Panc1 (cell line): ENCODE measurements at regions not wholly inside any gene's neighbourhood (a gene's known extent, or its start where the extent isn't known, plus 50 kb on each side); places are given as distances from the start of the nearest gene placed in this dataset.

Experiments used
- ATAC-seq: fragments of 200-7000 bp; cut with Tn5 transposase; 2 replicates; pipeline ENCODE4 v1.9.1; 2020; ENCODE audit warnings: mild to moderate bottlenecking, moderate library complexity
- BruUV-seq: library from RNA; stranded (reverse); fragments of 400-500 nt; replicated peaks from 2 replicates; lab custom pipeline; 2021; lab: Mats Ljungman, UMichigan
- CTCF ChIA-PET: fragments of 300-600 bp; sonication (Branson Sonifier 250); formaldehyde crosslinking; loops from one replicate; lab custom pipeline; 2022; ENCODE audit warnings: antibody characterized with exemption; lab: Charles Lee
- POLR2A ChIA-PET: fragments of 300-600 bp; sonication (Branson Sonifier 250); formaldehyde crosslinking; loops from one replicate; lab custom pipeline; 2022; ENCODE audit warnings: antibody characterized with exemption; lab: Charles Lee
- DNase-seq: peaks from one replicate; pipeline ENCODE4 v3.0.0-alpha.2; 2010; ENCODE audit warnings: low read depth, low spot score
- H3K27ac ChIP-seq: 2 replicates; pipeline ENCODE4 v1.5.1; 2011; ENCODE audit warnings: mild to moderate bottlenecking, low read length, inconsistent platforms
- H3K27me3 ChIP-seq: fragments of 200-500 bp; sonication (Bioruptor generic); 2 replicates; pipeline ENCODE4 v1.6.0; 2014; ENCODE audit warnings: low read length, inconsistent platforms; ENCODE audit not compliant: control insufficient read depth, insufficient read depth
- H3K36me3 ChIP-seq: fragments of 200-500 bp; sonication (Bioruptor generic); 2 replicates; pipeline ENCODE4 v1.5.1; 2014; ENCODE audit warnings: inconsistent platforms, mild to moderate bottlenecking, low read length, moderate library complexity; ENCODE audit not compliant: control insufficient read depth, insufficient read depth
- H3K4me1 ChIP-seq: 2 replicates; pipeline ENCODE4 v1.5.1; 2011; ENCODE audit warnings: inconsistent platforms, mild to moderate bottlenecking, low read length, moderate library complexity; ENCODE audit not compliant: control insufficient read depth, insufficient read depth
- H3K4me3 ChIP-seq, 2 experiments: 2 replicates each; pipeline ENCODE4 v1.5.1; 2011 to 2012; ENCODE audit warnings: low read depth in 2 of 2, low read length in 2 of 2, mild to moderate bottlenecking in 2 of 2, inconsistent platforms in 1 of 2, moderate library complexity in 1 of 2
- H3K9me3 ChIP-seq: fragments of 200-500 bp; sonication (Bioruptor generic); 2 replicates; pipeline ENCODE4 v1.5.1; 2014; ENCODE audit warnings: low read depth, mild to moderate bottlenecking, inconsistent platforms, low read length, moderate library complexity; ENCODE audit not compliant: control insufficient read depth, insufficient read depth
- CTCF ChIP-seq: fragments of 450-650 bp; IDR thresholded peaks from 2 replicates; pipeline ENCODE4 v1.5.1; 2017; ENCODE audit warnings: mild to moderate bottlenecking
- POLR2AphosphoS5 ChIP-seq: IDR thresholded peaks from 2 replicates; pipeline ENCODE4 v1.6.1; 2012; ENCODE audit warnings: mild to moderate bottlenecking, low read depth, low read length, moderate library complexity
- REST ChIP-seq, 2 experiments: IDR thresholded peaks; 2 replicates each; pipeline ENCODE4 v1.6.1; 2011 to 2012; ENCODE audit warnings: low read depth in 2 of 2, control low read depth in 1 of 2, low read length in 1 of 2, mild to moderate bottlenecking in 1 of 2, moderate library complexity in 1 of 2; ENCODE audit not compliant: insufficient read depth in 1 of 2
- SIN3A ChIP-seq: IDR thresholded peaks from 2 replicates; pipeline ENCODE4 v1.6.1; 2012; ENCODE audit warnings: low read depth, mild to moderate bottlenecking, low read length, moderate library complexity, borderline replicate concordance; ENCODE audit not compliant: insufficient read depth
- TCF7L2 ChIP-seq: IDR thresholded peaks from 2 replicates; pipeline ENCODE4 v1.6.1; 2011; ENCODE audit warnings: mild to moderate bottlenecking, low read depth, low read length, inconsistent platforms
- in situ Hi-C: cut with HindIII; loops from 2 replicates; pipeline ENCODE4 v1.10.0; 2016; ENCODE audit warnings: low sequenced_read_pairs, low pct_unique_long_range_greater_than_20kb
- intact Hi-C: fragments of 100-400 bp; cut with micrococcal nuclease; formaldehyde crosslinking; loops from one replicate; pipeline ENCODE4 v1.10.0; 2022; ENCODE audit not compliant: unreplicated experiment

GRCh38 chr20:55333798-55334197, 671.5 kb downstream of the CBLN4 start:
- ChIA-PET CTCF (no interaction called here), POLR2A (no interaction called here)
- DNase-seq, result no peak
- H3K4me1 ChIP-seq, result no peaks in the 10 kb centered on the region
- in situ Hi-C loops (no loop called here), intact Hi-C loops (no loop called here)
- no peaks in the 10 kb centered on the region for H3K9me3 ChIP-seq
- H3K27me3 ChIP-seq, result no peaks in the 10 kb centered on the region
- no peak for ATAC-seq
- TF ChIP-seq SIN3A (no peak), TCF7L2 (no peak), REST (IDR thresholded peaks at IDR 0.05; ENCODE audit: insufficient read depth in 1 of 2, low read depth in 2 of 2, low read length in 1 of 2) (no peak), CTCF (no peak), POLR2AphosphoS5 (no peak)
- no peak overlapping the region for H3K27ac ChIP-seq
- no peaks in the 10 kb centered on the region for H3K36me3 ChIP-seq
- BruUV-seq, result no TSS peak
- no peak overlapping the region for H3K4me3 ChIP-seq

- Histone ChIP-seq H3K27me3 (no peaks in the 10 kb centered on the region), H3K27ac (no peak overlapping the region), H3K36me3 (no peaks in the 10 kb centered on the region), H3K4me1 (no peaks in the 10 kb centered on the region), H3K4me3 (no peak overlapping the region), H3K9me3 (no peaks in the 10 kb centered on the region)
- no TSS peak for BruUV-seq
- POLR2A ChIA-PET, result no interaction called here
- CTCF ChIA-PET, result no interaction called here
- no peak for ATAC-seq
- intact Hi-C loops (no loop called here), in situ Hi-C loops (no loop called here)
- no peak for DNase-seq
- TF ChIP-seq TCF7L2 (no peak), POLR2AphosphoS5 (no peak), REST (IDR thresholded peaks at IDR 0.05; ENCODE audit: insufficient read depth in 1 of 2, low read depth in 2 of 2, low read length in 1 of 2) (no peak), SIN3A (no peak)
Measured at GRCh38 chr20:55329108-55329507, 676.2 kb downstream of the CBLN4 start.
